Thymus (tissue), 11 donors: ENCODE measurements at regions not wholly inside any gene's neighbourhood (a gene's known extent, or its start where the extent isn't known, plus 50 kb on each side); places are given as distances from the start of the nearest gene placed in this dataset.
A peak's percentile ranks its signal among the peaks of the same experiment; 100 is the strongest.
"Not testable (repeated sequence)": the region's sequence is repeated elsewhere in the genome, so short reads cannot be mapped to it uniquely, and the experiment has no call there.

Source experiments
- DNase-seq, 9 donors: peaks; one replicate each; pipeline ENCODE4 v3.0.0-alpha.2; 2013; ENCODE audit warnings: low spot score in 9 of 9, low read depth in 6 of 9, missing footprints in 1 of 9
- H3K27ac ChIP-seq, 2 donors: one replicate each; pipeline ENCODE4 v1.5.1; 2013; ENCODE audit warnings: control low read depth in 1 of 2, low read depth in 1 of 2, low read length in 1 of 2, mild to moderate bottlenecking in 1 of 2, moderate library complexity in 1 of 2
- H3K27me3 ChIP-seq, 2 donors: one replicate each; pipeline ENCODE4 v1.5.1; 2013; ENCODE audit warnings: low read length in 1 of 2; ENCODE audit not compliant: control insufficient read depth in 2 of 2, insufficient read depth in 1 of 2
- H3K36me3 ChIP-seq, 2 donors: one replicate each; pipeline ENCODE4 v1.5.1; 2013; ENCODE audit warnings: low read length in 1 of 2, mild to moderate bottlenecking in 1 of 2, moderate library complexity in 1 of 2; ENCODE audit not compliant: control insufficient read depth in 2 of 2, insufficient read depth in 2 of 2
- H3K4me1 ChIP-seq, 2 donors: one replicate each; pipeline ENCODE4 v1.5.1; 2013; ENCODE audit warnings: low read length in 2 of 2; ENCODE audit not compliant: control insufficient read depth in 2 of 2, insufficient read depth in 2 of 2
- H3K4me3 ChIP-seq, 2 donors: one replicate each; pipeline ENCODE4 v1.5.1; 2013; ENCODE audit warnings: low read length in 2 of 2, control low read depth in 1 of 2, mild to moderate bottlenecking in 1 of 2
- H3K9me3 ChIP-seq, 2 donors: one replicate each; pipeline ENCODE4 v1.5.1; 2013; ENCODE audit warnings: low read length in 1 of 2, mild to moderate bottlenecking in 1 of 2; ENCODE audit not compliant: control insufficient read depth in 2 of 2, insufficient read depth in 1 of 2
- WGBS: extraction: QIAGEN DNeasy Blood & Tissue Kit; methylation state at CpG from one replicate; pipeline ENCODE4 v1.1.7; 2013; 5-methylcytosine and 5-hydroxymethylcytosine counted together
- donor health status: healthy.

- Histone ChIP-seq H3K36me3 (no peaks in the 10 kb centered on the region), H3K27me3 (no peaks in the 10 kb centered on the region), H3K27ac (peak overlapping the region in 1 of 2 donors; percentile 33), H3K9me3 (no peaks in the 10 kb centered on the region), H3K4me3 (no peak overlapping the region), H3K4me1 (peaks cover 0 to 13% of the 10 kb centered on the region in 2 donors)
- peak in 4 of 9 donors; percentile 68 to 80 (median 74) for DNase-seq
- WGBS, result 36% methylated on average over 13 of the region's 13 CpGs
Observed at GRCh38 chr14:106556665-106557289, 1030.4 kb downstream of the TMEM121 start.

DNA sequence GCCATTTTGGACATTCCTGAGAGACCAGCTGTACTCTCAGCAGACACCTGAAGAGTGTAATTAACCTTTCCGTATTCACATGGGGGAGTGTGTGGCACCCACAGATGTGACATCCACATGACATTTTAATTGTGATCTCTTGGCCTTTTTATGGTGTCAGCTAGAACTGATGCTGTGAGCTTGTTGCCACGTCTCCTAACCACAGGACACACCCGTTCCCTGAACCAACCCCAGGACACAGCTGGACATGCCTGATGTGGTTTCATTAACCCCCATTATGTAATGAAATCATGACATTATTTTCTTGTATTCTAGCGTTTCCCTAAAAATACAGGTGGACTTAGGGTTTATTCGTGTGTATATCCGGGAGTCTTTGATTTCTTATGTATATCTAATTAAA is 1036.1 kb downstream of the TMEM121 start:
- Histone ChIP-seq H3K27ac (no peak overlapping the region), H3K36me3 (no peaks in the 10 kb centered on the region), H3K9me3 (peaks cover 0 to 2% of the 10 kb centered on the region in 2 donors), H3K4me3 (no peak overlapping the region), H3K4me1 (peaks cover 0 to 25% of the 10 kb centered on the region in 2 donors), H3K27me3 (no peaks in the 10 kb centered on the region)
- DNase-seq, result no peak
- 50% methylated on average over 6 of the region's 6 CpGs for WGBS

DNA sequence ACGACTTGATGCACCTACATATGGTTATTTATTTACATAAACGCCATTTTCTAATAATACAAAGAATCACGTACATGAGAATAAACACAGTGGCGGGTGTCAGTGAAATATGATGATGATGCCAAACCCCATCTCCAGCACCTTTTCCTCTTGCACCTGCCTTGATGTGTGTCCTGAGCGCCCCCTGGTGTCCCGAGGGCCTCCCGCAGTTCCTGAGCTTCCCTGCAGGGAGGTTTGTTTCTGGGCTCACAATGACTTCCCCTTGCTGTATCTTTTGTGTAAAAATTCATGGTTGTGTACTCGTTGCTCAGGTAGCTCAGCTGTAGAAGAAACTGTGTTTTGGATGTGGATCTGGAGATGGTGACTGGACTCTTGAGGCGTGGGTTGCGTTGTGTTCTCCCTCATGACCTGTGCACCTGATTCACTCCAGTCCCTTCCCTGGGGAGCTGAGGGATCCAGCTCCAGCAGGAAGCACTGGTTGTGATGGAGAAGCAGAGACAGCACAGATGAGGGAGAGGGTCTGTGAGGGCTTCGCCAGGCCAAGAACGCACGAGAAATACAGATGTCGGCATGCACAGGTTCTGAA is 1037.8 kb downstream of the TMEM121 start:
- DNase-seq, result peak; percentile 54 to 89 (median 71)
- Histone ChIP-seq H3K4me3 (no peak overlapping the region), H3K27me3 (no peaks in the 10 kb centered on the region), H3K9me3 (peaks cover 0 to 2% of the 10 kb centered on the region in 2 donors), H3K4me1 (peaks cover 0 to 21% of the 10 kb centered on the region in 2 donors), H3K27ac (no peak overlapping the region), H3K36me3 (no peaks in the 10 kb centered on the region)
- WGBS, result 61% methylated on average over 14 of the region's 14 CpGs

DNA sequence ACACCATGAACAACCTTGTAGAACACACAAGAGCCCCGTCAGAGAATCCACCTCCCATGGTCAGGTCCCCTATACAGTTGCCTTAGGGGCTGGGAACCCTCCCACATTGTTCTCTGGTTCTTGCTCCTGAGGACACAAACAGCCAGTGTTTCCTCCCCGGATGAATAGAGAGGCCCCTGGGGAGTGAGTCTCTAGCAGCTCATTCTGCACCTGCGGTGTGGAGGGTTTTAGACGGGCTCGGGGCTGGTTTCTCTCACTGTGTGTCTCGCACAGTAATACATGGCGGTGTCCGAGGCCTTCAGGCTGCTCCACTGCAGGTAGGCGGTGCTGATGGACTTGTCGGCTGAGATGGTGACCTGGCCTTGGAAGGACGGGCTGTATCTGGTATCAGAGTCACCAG is 1052.1 kb downstream of the TMEM121 start:
- Histone ChIP-seq H3K27ac (peak overlapping the region in 1 of 2 donors; percentile 79), H3K4me3 (no peak overlapping the region), H3K36me3 (no peaks in the 10 kb centered on the region), H3K4me1 (peaks cover 3 to 54% of the 10 kb centered on the region in 2 donors), H3K27me3 (no peaks in the 10 kb centered on the region), H3K9me3 (peaks cover 0 to 10% of the 10 kb centered on the region in 2 donors)
- DNase-seq, result peak in 1 of 9 donors; percentile 70
- 80% methylated on average over 11 of the region's 11 CpGs for WGBS

- no peak for DNase-seq
- H3K27ac ChIP-seq, result peak overlapping the region in 1 of 2 donors; percentile 79
- 95% methylated on average over 6 of the region's 6 CpGs for WGBS
Observed at GRCh38 chr14:106579084-106579483, 1052.7 kb downstream of the TMEM121 start.

GRCh38 chr14:106585692-106586091 is 1059.3 kb downstream of the TMEM121 start:
- H3K27me3 ChIP-seq, result no peaks in the 10 kb centered on the region
- H3K27ac ChIP-seq, result peak overlapping the region in 1 of 2 donors; percentile 63
- no peaks in the 10 kb centered on the region for H3K36me3 ChIP-seq
- 69% methylated on average over 9 of the region's 9 CpGs for WGBS
- peaks cover 11 to 72% of the 10 kb centered on the region in 2 donors for H3K4me1 ChIP-seq
- H3K9me3 ChIP-seq, result peaks cover 0 to 3% of the 10 kb centered on the region in 2 donors
- no peak for DNase-seq
- no peak overlapping the region for H3K4me3 ChIP-seq

More at GRCh38 chr14:106579084-106579483, 1052.7 kb downstream of the TMEM121 start:
- Histone ChIP-seq H3K9me3 (peaks cover 0 to 10% of the 10 kb centered on the region in 2 donors), H3K27me3 (no peaks in the 10 kb centered on the region), H3K4me3 (no peak overlapping the region), H3K4me1 (peaks cover 3 to 58% of the 10 kb centered on the region in 2 donors), H3K36me3 (no peaks in the 10 kb centered on the region)

DNA sequence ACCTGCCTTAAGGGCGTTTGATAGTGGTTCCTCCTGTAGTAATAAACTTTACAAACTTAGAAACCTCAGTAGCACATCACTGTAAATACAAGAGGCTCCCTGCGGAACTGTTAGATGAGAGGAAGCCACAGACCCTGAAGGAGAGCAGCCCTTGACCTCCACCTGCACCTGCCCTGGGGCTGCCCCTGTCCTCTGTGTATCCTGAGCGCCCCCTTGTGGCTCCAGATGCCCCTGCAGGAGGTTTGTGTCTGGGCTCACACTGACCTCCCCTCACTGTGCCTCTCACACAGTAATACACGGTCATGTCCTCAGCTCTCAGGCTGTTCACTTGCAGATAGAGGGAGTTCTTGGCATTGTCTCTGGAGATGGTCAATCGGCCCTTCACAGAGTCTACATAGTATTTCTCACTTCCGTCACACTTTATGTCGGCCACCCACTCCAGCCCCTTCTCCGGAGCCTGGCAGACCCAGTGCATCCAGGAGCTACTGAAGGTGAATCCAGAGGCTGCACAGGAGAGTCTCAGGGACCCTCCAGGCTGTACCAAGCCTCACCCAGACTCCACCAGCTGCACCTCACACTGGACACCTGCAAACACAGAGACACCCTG is 1059.8 kb downstream of the TMEM121 start:
- Histone ChIP-seq H3K27me3 (no peaks in the 10 kb centered on the region), H3K36me3 (no peaks in the 10 kb centered on the region), H3K4me3 (no peak overlapping the region), H3K27ac (peak overlapping the region in 1 of 2 donors; percentile 63), H3K9me3 (peaks cover 0 to 3% of the 10 kb centered on the region in 2 donors), H3K4me1 (peaks cover 15 to 73% of the 10 kb centered on the region in 2 donors)
- DNase-seq, result peak in 7 of 9 donors; percentile 63 to 86 (median 78)
- WGBS, result 42% methylated on average over 8 of the region's 8 CpGs

- not testable (repeated sequence) for DNase-seq, H3K36me3 ChIP-seq, H3K4me3 ChIP-seq, H3K27me3 ChIP-seq, H3K9me3 ChIP-seq
- Histone ChIP-seq H3K4me1 (peaks cover 18 to 52% of the 10 kb centered on the region in 2 donors), H3K27ac (peak overlapping the region in 1 of 2 donors; percentile 92)
- WGBS, result 8% methylated on average over 7 of the region's 7 CpGs
Observed at GRCh38 chr14:106591539-106591938, 1065.2 kb downstream of the TMEM121 start.
